ENCODE measurements at regions not wholly inside any gene's neighbourhood (a gene's known extent, or its start where the extent isn't known, plus 50 kb on each side); places are given as distances from the start of the nearest gene placed in this dataset.
A peak's percentile ranks its signal among the peaks of the same experiment; 100 is the strongest.

DNA sequence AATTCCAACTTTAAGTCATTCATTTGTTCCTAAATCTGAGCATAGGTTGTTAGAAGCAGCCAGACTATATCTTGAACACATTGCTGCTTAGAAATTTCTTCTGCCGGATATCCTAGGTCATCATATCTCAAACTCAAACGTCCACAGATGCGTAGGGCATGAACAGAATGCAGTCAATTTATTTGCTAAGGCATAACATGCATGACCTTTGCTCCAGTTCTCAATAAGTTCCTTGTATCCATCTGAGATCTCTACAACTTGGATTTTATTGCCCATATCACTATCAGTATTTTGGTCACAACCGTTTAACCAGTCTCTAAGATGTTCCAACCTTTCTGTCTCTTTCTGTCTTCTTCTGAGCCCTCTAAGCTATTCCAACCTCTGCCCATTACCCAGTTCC, 210.9 kb upstream of the MANEA start:
- H3K27me3 ChIP-seq (ENCODE audit: control insufficient read depth in 3 of 3, insufficient read depth in 3 of 3, low read length in 3 of 3) = no peaks in the 10 kb centered on the region
- H3K36me3 ChIP-seq (ENCODE audit: control insufficient read depth in 3 of 3, insufficient read depth in 2 of 3, low read depth in 1 of 3, low read length in 3 of 3) = no peaks in the 10 kb centered on the region
- DNase-seq = peak in 1 of 2 donors; percentile 61
- no peak for FAIRE-seq
- WGBS, 3 donors = 18 to 54% (median 34%) methylated on average over 4 of the region's 4 CpGs
- H3K4me3 ChIP-seq (ENCODE audit: low read depth in 1 of 3, low read length in 3 of 3) = no peak overlapping the region
- H3K27ac ChIP-seq (ENCODE audit: low read depth in 1 of 3, low read length in 2 of 3) = no peak overlapping the region
- no peaks in the 10 kb centered on the region for H3K9me3 ChIP-seq (ENCODE audit: control insufficient read depth in 2 of 2, insufficient read depth in 1 of 2, low read depth in 1 of 2, low read length in 1 of 2)
- no peaks in the 10 kb centered on the region for H3K4me1 ChIP-seq (ENCODE audit: control insufficient read depth in 3 of 3, insufficient read depth in 2 of 3, low read depth in 1 of 3, low read length in 2 of 3)

DNA sequence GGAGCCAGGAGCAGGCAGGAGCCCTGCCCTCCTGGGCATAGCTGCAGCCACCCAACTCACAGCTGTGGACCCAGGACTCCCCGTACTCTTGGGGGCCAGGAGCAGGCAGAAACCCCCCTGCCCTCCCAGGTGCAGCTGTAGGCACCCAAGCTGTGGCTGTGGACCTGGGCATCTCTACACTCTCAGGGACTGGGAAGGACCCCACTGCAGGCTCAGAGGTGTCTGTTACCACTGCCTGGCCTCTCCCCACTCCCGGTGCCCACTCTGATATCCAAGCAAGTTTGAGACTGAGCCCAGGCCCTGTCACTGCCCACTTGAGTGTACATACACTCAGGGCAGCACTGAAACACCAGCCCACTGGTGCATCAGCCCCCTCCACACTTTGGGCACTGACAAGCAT, 193.5 kb upstream of the MANEA start:
- no peak for DNase-seq
- Histone ChIP-seq H3K4me1 (ENCODE audit: control insufficient read depth in 3 of 3, insufficient read depth in 2 of 3, low read depth in 1 of 3, low read length in 2 of 3) (no peaks in the 10 kb centered on the region), H3K4me3 (ENCODE audit: low read depth in 1 of 3, low read length in 3 of 3) (no peak overlapping the region), H3K27me3 (ENCODE audit: control insufficient read depth in 3 of 3, insufficient read depth in 3 of 3, low read length in 3 of 3) (no peaks in the 10 kb centered on the region), H3K36me3 (ENCODE audit: control insufficient read depth in 3 of 3, insufficient read depth in 2 of 3, low read depth in 1 of 3, low read length in 3 of 3) (no peaks in the 10 kb centered on the region), H3K27ac (ENCODE audit: low read depth in 1 of 3, low read length in 2 of 3) (no peak overlapping the region), H3K9me3 (ENCODE audit: control insufficient read depth in 2 of 2, insufficient read depth in 1 of 2, low read depth in 1 of 2, low read length in 1 of 2) (no peaks in the 10 kb centered on the region)
- no peak for FAIRE-seq
- 72 to 100% (median 93%) methylated on average over 2 of the region's 2 CpGs for WGBS, 3 donors

DNA sequence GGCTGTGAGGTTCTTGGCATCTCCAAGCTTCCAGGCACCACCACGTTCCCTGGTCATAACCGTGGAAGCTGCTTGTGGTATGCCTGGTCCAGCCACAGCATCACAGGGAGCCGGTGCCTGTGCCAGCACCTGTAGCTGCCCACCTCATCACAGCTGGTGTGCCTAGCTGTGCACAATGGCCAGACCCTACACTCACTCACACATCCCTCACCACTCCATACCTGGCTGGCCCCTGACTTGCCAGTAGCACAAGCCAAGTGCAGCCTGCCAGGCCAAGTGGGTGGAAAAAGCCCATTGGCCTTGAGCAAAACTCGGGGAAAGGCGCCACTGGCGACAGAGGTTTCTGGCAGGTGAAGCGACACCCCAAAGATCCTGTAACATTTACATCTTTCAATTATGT, 192.3 kb upstream of the MANEA start:
- H3K4me3 ChIP-seq (ENCODE audit: low read depth in 1 of 3, low read length in 3 of 3) = no peak overlapping the region
- H3K27ac ChIP-seq (ENCODE audit: low read depth in 1 of 3, low read length in 2 of 3) = no peak overlapping the region
- H3K27me3 ChIP-seq (ENCODE audit: control insufficient read depth in 3 of 3, insufficient read depth in 3 of 3, low read length in 3 of 3) = no peaks in the 10 kb centered on the region
- WGBS, 3 donors = 88 to 94% (median 91%) methylated on average over 7 of the region's 7 CpGs
- H3K4me1 ChIP-seq (ENCODE audit: control insufficient read depth in 3 of 3, insufficient read depth in 2 of 3, low read depth in 1 of 3, low read length in 2 of 3) = no peaks in the 10 kb centered on the region
- H3K9me3 ChIP-seq (ENCODE audit: control insufficient read depth in 2 of 2, insufficient read depth in 1 of 2, low read depth in 1 of 2, low read length in 1 of 2) = no peaks in the 10 kb centered on the region
- FAIRE-seq (no peak), DNase-seq (no peak)
- no peaks in the 10 kb centered on the region for H3K36me3 ChIP-seq (ENCODE audit: control insufficient read depth in 3 of 3, insufficient read depth in 2 of 3, low read depth in 1 of 3, low read length in 3 of 3)

DNA sequence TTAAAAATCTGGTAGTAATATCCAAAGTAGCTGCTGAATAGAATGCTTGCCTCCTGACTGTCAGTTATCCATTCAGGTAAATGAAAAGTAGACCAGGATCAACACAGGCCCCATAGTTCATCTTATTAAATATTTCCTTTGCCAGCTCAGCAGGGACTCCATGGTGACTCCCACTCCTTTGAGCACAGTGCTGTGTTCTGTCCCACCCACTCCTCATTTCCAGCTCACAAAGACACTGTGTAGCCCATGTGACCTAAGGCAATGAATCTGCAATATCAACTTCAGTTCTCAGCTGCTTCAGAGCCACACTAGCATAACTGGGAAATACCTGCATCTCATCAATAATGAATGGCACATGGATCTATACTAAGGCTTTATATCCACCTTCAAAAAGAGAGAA, 189.5 kb upstream of the MANEA start:
- Histone ChIP-seq H3K4me3 (ENCODE audit: low read depth in 1 of 3, low read length in 3 of 3) (no peak overlapping the region), H3K27me3 (ENCODE audit: control insufficient read depth in 3 of 3, insufficient read depth in 3 of 3, low read length in 3 of 3) (no peaks in the 10 kb centered on the region), H3K4me1 (ENCODE audit: control insufficient read depth in 3 of 3, insufficient read depth in 2 of 3, low read depth in 1 of 3, low read length in 2 of 3) (no peaks in the 10 kb centered on the region), H3K9me3 (ENCODE audit: control insufficient read depth in 2 of 2, insufficient read depth in 1 of 2, low read depth in 1 of 2, low read length in 1 of 2) (no peaks in the 10 kb centered on the region), H3K27ac (ENCODE audit: low read depth in 1 of 3, low read length in 2 of 3) (no peak overlapping the region), H3K36me3 (ENCODE audit: control insufficient read depth in 3 of 3, insufficient read depth in 2 of 3, low read depth in 1 of 3, low read length in 3 of 3) (no peaks in the 10 kb centered on the region)
- FAIRE-seq (no peak), DNase-seq (no peak)

DNA sequence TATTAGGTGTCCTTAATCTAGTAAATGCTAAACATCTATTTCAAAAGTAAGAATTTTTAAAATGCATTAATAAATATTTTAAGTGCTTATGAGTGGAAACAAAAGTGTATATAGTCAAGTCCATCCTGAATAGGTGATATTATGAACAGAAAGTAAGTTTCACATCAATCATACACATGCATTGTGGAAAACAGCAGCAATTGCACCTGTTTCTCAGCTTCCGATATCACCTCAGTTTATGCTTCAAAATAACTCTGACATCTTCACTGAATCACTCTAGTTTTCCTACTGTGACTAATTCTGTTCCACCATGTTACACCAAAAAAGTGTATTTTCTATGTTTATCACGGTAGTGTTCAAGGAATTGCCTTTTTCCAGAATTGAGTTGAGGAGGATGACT, 172.6 kb upstream of the MANEA start:
- H3K9me3 ChIP-seq (ENCODE audit: control insufficient read depth in 2 of 2, insufficient read depth in 1 of 2, low read depth in 1 of 2, low read length in 1 of 2) = no peaks in the 10 kb centered on the region
- H3K4me1 ChIP-seq (ENCODE audit: control insufficient read depth in 3 of 3, insufficient read depth in 2 of 3, low read depth in 1 of 3, low read length in 2 of 3) = no peaks in the 10 kb centered on the region
- no peak overlapping the region for H3K27ac ChIP-seq (ENCODE audit: low read depth in 1 of 3, low read length in 2 of 3)
- FAIRE-seq (no peak), DNase-seq (no peak)
- H3K4me3 ChIP-seq (ENCODE audit: low read depth in 1 of 3, low read length in 3 of 3) = no peak overlapping the region
- no peaks in the 10 kb centered on the region for H3K27me3 ChIP-seq (ENCODE audit: control insufficient read depth in 3 of 3, insufficient read depth in 3 of 3, low read length in 3 of 3)
- 70 to 83% (median 81%) methylated on average over 2 of the region's 2 CpGs for WGBS, 3 donors
- no peaks in the 10 kb centered on the region for H3K36me3 ChIP-seq (ENCODE audit: control insufficient read depth in 3 of 3, insufficient read depth in 2 of 3, low read depth in 1 of 3, low read length in 3 of 3)

DNA sequence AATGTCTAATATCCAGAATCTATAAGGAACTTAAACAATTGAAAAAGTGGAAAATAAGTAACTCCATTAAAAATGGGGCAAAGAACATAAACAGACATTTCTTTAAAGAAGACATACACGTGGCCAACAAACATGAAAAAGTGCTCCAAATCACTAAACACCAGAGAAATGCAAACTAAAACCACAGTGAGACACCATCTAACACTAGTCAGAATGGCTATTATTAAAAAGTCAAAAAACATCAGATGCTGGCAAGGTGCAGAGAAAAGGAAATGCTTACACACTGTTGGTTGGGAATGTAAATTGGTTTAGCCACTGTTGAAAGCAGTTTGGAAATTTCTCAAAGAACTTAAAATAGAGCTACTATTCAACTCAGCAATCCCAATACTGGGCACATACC, 169.2 kb upstream of the MANEA start:
- H3K9me3 ChIP-seq (ENCODE audit: control insufficient read depth in 2 of 2, insufficient read depth in 1 of 2, low read depth in 1 of 2, low read length in 1 of 2) = no peaks in the 10 kb centered on the region
- no peaks in the 10 kb centered on the region for H3K4me1 ChIP-seq (ENCODE audit: control insufficient read depth in 3 of 3, insufficient read depth in 2 of 3, low read depth in 1 of 3, low read length in 2 of 3)
- no peak overlapping the region for H3K4me3 ChIP-seq (ENCODE audit: low read depth in 1 of 3, low read length in 3 of 3)
- H3K27me3 ChIP-seq (ENCODE audit: control insufficient read depth in 3 of 3, insufficient read depth in 3 of 3, low read length in 3 of 3) = no peaks in the 10 kb centered on the region
- DNase-seq (no peak), FAIRE-seq (no peak)
- 23 to 33% (median 33%) methylated on average over 1 of the region's 1 CpG for WGBS, 3 donors
- H3K27ac ChIP-seq (ENCODE audit: low read depth in 1 of 3, low read length in 2 of 3) = no peak overlapping the region
- H3K36me3 ChIP-seq (ENCODE audit: control insufficient read depth in 3 of 3, insufficient read depth in 2 of 3, low read depth in 1 of 3, low read length in 3 of 3) = no peaks in the 10 kb centered on the region

DNA sequence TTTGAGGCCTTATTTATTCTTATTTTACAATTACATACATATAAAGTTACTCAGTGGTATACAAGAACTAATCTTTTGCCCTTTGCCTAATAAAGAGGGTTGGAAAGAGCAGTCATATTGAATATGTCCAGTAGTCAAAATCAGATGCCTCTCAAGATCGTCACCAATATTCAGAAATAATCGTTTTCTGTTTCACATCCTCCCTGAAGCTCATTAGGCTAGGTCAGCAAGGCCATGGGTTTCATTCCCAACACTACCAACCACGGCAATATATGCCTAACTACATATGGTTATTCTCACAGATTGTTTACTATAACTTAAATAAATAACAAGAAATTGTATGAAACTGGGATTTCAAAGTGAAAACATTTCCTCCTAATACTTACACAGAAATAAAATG, 167.2 kb upstream of the MANEA start:
- H3K9me3 ChIP-seq (ENCODE audit: control insufficient read depth in 2 of 2, insufficient read depth in 1 of 2, low read depth in 1 of 2, low read length in 1 of 2) = no peaks in the 10 kb centered on the region
- DNase-seq (no peak), FAIRE-seq (no peak)
- 55 to 73% (median 72%) methylated on average over 3 of the region's 3 CpGs for WGBS, 3 donors
- no peak overlapping the region for H3K27ac ChIP-seq (ENCODE audit: low read depth in 1 of 3, low read length in 2 of 3)
- no peaks in the 10 kb centered on the region for H3K27me3 ChIP-seq (ENCODE audit: control insufficient read depth in 3 of 3, insufficient read depth in 3 of 3, low read length in 3 of 3)
- H3K4me3 ChIP-seq (ENCODE audit: low read depth in 1 of 3, low read length in 3 of 3) = no peak overlapping the region
- H3K4me1 ChIP-seq (ENCODE audit: control insufficient read depth in 3 of 3, insufficient read depth in 2 of 3, low read depth in 1 of 3, low read length in 2 of 3) = no peaks in the 10 kb centered on the region
- no peaks in the 10 kb centered on the region for H3K36me3 ChIP-seq (ENCODE audit: control insufficient read depth in 3 of 3, insufficient read depth in 2 of 3, low read depth in 1 of 3, low read length in 3 of 3)

DNA sequence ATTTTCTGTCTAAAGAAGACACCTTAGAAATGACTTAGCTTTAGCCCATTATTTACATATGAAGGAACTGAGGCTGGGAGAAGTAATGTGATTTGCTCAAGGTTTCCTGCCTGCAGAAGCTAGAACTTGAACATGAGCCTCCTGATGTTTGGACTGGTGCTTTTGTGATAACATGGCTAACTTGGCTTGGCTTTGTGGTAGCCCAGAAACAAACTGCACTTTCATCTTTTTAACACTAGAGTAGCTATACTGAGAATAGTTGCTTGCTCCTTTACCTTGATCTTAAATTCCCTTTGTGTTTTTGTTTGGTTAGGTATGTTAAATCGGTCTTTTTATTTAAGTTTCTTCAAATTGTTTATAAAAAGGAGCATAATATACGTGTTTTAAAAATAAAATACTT, 163.5 kb upstream of the MANEA start:
- FAIRE-seq (no peak), DNase-seq (no peak)
- no peaks in the 10 kb centered on the region for H3K36me3 ChIP-seq (ENCODE audit: control insufficient read depth in 3 of 3, insufficient read depth in 2 of 3, low read depth in 1 of 3, low read length in 3 of 3)
- WGBS, 3 donors = 46 to 60% (median 46%) methylated on average over 2 of the region's 2 CpGs
- H3K4me1 ChIP-seq (ENCODE audit: control insufficient read depth in 3 of 3, insufficient read depth in 2 of 3, low read depth in 1 of 3, low read length in 2 of 3) = no peaks in the 10 kb centered on the region
- no peak overlapping the region for H3K27ac ChIP-seq (ENCODE audit: low read depth in 1 of 3, low read length in 2 of 3)
- no peaks in the 10 kb centered on the region for H3K9me3 ChIP-seq (ENCODE audit: control insufficient read depth in 2 of 2, insufficient read depth in 1 of 2, low read depth in 1 of 2, low read length in 1 of 2)
- no peak overlapping the region for H3K4me3 ChIP-seq (ENCODE audit: low read depth in 1 of 3, low read length in 3 of 3)
- no peaks in the 10 kb centered on the region for H3K27me3 ChIP-seq (ENCODE audit: control insufficient read depth in 3 of 3, insufficient read depth in 3 of 3, low read length in 3 of 3)

DNA sequence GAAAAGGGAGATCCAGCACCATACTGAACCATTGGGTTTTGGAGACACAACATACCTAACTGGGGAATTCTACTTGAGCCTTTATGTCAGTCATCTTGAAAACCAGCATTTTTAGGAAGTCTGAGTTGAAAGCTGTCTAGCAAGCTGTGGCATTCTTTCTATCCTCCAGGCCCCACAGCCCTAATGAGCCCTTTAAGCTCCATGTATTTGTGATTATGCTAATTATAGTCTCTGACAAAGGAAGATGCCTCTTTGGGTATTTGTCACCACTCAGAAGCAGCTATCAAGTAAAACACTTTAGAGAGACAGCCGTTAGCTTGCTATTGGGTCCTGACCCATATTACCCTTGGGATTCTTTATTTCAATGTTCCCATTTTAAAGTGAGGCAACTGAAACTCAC, 159.5 kb upstream of the MANEA start:
- 0 to 3% (median 0%) methylated on average over 1 of the region's 1 CpG for WGBS, 3 donors
- DNase-seq (no peak), FAIRE-seq (no peak)

More for the DNA sequence above, 159.5 kb upstream of the MANEA start:
- H3K4me3 ChIP-seq (ENCODE audit: low read depth in 1 of 3, low read length in 3 of 3) = no peak overlapping the region
- no peaks in the 10 kb centered on the region for H3K27me3 ChIP-seq (ENCODE audit: control insufficient read depth in 3 of 3, insufficient read depth in 3 of 3, low read length in 3 of 3)
- H3K4me1 ChIP-seq (ENCODE audit: control insufficient read depth in 3 of 3, insufficient read depth in 2 of 3, low read depth in 1 of 3, low read length in 2 of 3) = no peaks in the 10 kb centered on the region
- H3K9me3 ChIP-seq (ENCODE audit: control insufficient read depth in 2 of 2, insufficient read depth in 1 of 2, low read depth in 1 of 2, low read length in 1 of 2) = peaks cover 0 to 10% of the 10 kb centered on the region in 2 donors
- H3K27ac ChIP-seq (ENCODE audit: low read depth in 1 of 3, low read length in 2 of 3) = no peak overlapping the region
- no peaks in the 10 kb centered on the region for H3K36me3 ChIP-seq (ENCODE audit: control insufficient read depth in 3 of 3, insufficient read depth in 2 of 3, low read depth in 1 of 3, low read length in 3 of 3)

Measured in small intestine (tissue), 7 donors.